ENCODE measurements at regions not wholly inside any gene's neighbourhood (a gene's known extent, or its start where the extent isn't known, plus 50 kb on each side); places are given as distances from the start of the nearest gene placed in this dataset.

- peak; percentile 74 for DNase-seq (ENCODE audit: low read depth, low spot score)
- ChIA-PET POLR2A (no interaction called here), CTCF (interaction anchor here (0.5 to 1.4 kb wide), 3 partner anchors 24 to 582 kb away, joined by 3 to 5 read pairs (median 4); no protein-coding TSS in a partner anchor)
- TF ChIP-seq CTCF (IDR thresholded peaks at IDR 0.05; ENCODE audit: insufficient read depth, low read length, missing control alignments), result no peak
- no peak overlapping the region for H3K4me3 ChIP-seq (ENCODE audit: low read depth, low read length)
Observed at GRCh38 chr6:74551896-74552295, 654.0 kb downstream of the COL12A1 start.

GRCh38 chr6:74550821-74551220 is 655.0 kb downstream of the COL12A1 start:
- CTCF ChIA-PET, result interaction anchor here (1.2 to 1.4 kb wide), 2 partner anchors 25 to 142 kb away, joined by 3 to 4 read pairs; no protein-coding TSS in a partner anchor
- DNase-seq (ENCODE audit: low read depth, low spot score), result no peak
- POLR2A ChIA-PET, result no interaction called here
- H3K4me3 ChIP-seq (ENCODE audit: low read depth, low read length), result no peak overlapping the region
- no peak for TF ChIP-seq CTCF (IDR thresholded peaks at IDR 0.05; ENCODE audit: insufficient read depth, low read length, missing control alignments)

- no peak for TF ChIP-seq CTCF (IDR thresholded peaks at IDR 0.05; ENCODE audit: insufficient read depth, low read length, missing control alignments)
- CTCF ChIA-PET, result no interaction called here
- no peak overlapping the region for H3K4me3 ChIP-seq (ENCODE audit: low read depth, low read length)
- no peak for DNase-seq (ENCODE audit: low read depth, low spot score)
- POLR2A ChIA-PET, result no interaction called here
Observed at GRCh38 chr6:74549746-74550145, 656.1 kb downstream of the COL12A1 start.

GRCh38 chr6:74534465-74535211 is 671.2 kb downstream of the COL12A1 start:
- CTCF ChIA-PET, result no interaction called here
- POLR2A ChIA-PET, result interaction anchor here (0.6 kb wide), 1 partner anchor 12 kb away, joined by 3 read pairs; no protein-coding TSS in a partner anchor
- no peak for TF ChIP-seq CTCF (IDR thresholded peaks at IDR 0.05; ENCODE audit: insufficient read depth, low read length, missing control alignments)
- peak; percentile 33 for DNase-seq (ENCODE audit: low read depth, low spot score)
- H3K4me3 ChIP-seq (ENCODE audit: low read depth, low read length), result no peak overlapping the region

- DNase-seq (ENCODE audit: low read depth, low spot score), result peak; percentile 51
- no peak overlapping the region for H3K4me3 ChIP-seq (ENCODE audit: low read depth, low read length)
- POLR2A ChIA-PET, result interaction anchor here (0.7 kb wide), 1 partner anchor 50 kb away, joined by 3 read pairs; no protein-coding TSS in a partner anchor
- CTCF ChIA-PET, result interaction anchor here (1.3 kb wide), 1 partner anchor 110 kb away, joined by 4 read pairs; no protein-coding TSS in a partner anchor
- TF ChIP-seq CTCF (IDR thresholded peaks at IDR 0.05; ENCODE audit: insufficient read depth, low read length, missing control alignments), result no peak
Observed at GRCh38 chr6:74519163-74519562, 686.7 kb downstream of the COL12A1 start.

GRCh38 chr6:74518035-74518434 is 687.8 kb downstream of the COL12A1 start:
- CTCF ChIA-PET, result no interaction called here
- TF ChIP-seq CTCF (IDR thresholded peaks at IDR 0.05; ENCODE audit: insufficient read depth, low read length, missing control alignments), result no peak
- POLR2A ChIA-PET, result no interaction called here
- no peak overlapping the region for H3K4me3 ChIP-seq (ENCODE audit: low read depth, low read length)
- DNase-seq (ENCODE audit: low read depth, low spot score), result no peak
